B cell (primary cell): ENCODE measurements at regions not wholly inside any gene's neighbourhood (a gene's known extent, or its start where the extent isn't known, plus 50 kb on each side); places are given as distances from the start of the nearest gene placed in this dataset.

Experiments used
- CTCF ChIP-seq: fragments of 200-600 bp; IDR thresholded peaks from one replicate; pipeline ENCODE4 v1.8.0; 2022; ENCODE audit warnings: antibody characterized with exemption, mild to moderate bottlenecking
- EZH2 ChIP-seq: IDR thresholded peaks from 2 replicates; pipeline ENCODE4 v1.6.1; 2012; ENCODE audit warnings: borderline replicate concordance, low read depth, mild to moderate bottlenecking, moderate library complexity, low read length; ENCODE audit not compliant: insufficient read depth, poor library complexity, severe bottlenecking

- TF ChIP-seq CTCF (no peak), EZH2 (no peak)
Observed at GRCh38 chr11:92894197-92894596, 75.3 kb upstream of the MTNR1B start.
